Stomach (tissue), 4 donors: ENCODE measurements at regions not wholly inside any gene's neighbourhood (a gene's known extent, or its start where the extent isn't known, plus 50 kb on each side); places are given as distances from the start of the nearest gene placed in this dataset.

Source experiments
- CTCF ChIP-seq, 7 experiments: fragments of 450-650 bp in 4 of 7; fragments of 200-600 bp in 3 of 7; sonication (generic) in 3 of 7; IDR thresholded peaks; one replicate each; pipeline ENCODE4 v1.5.1; 2016 to 2019; ENCODE audit warnings: antibody characterized with exemption in 7 of 7, control low read depth in 2 of 7, mild to moderate bottlenecking in 1 of 7
- EP300 ChIP-seq: sonication (generic); formaldehyde crosslinking; IDR thresholded peaks from one replicate; pipeline ENCODE4 v1.6.1; 2017; ENCODE audit warnings: antibody characterized with exemption
- POLR2A ChIP-seq, 4 donors: fragments of 450-650 bp; IDR thresholded peaks; one replicate each; pipeline ENCODE4 v1.6.1; 2016; ENCODE audit warnings: antibody characterized with exemption in 4 of 4, control low read depth in 2 of 4, mild to moderate bottlenecking in 1 of 4, moderate library complexity in 1 of 4

GRCh38 chr2:52335727-52336126 is 1303.8 kb upstream of the NRXN1 start:
- no peak for TF ChIP-seq CTCF (IDR thresholded peaks at IDR 0.05)
- no peak for TF ChIP-seq EP300
- TF ChIP-seq POLR2A (IDR thresholded peaks at IDR 0.05), result no peak
